GM19463 (cell line): ENCODE measurements at regions not wholly inside any gene's neighbourhood (a gene's known extent, or its start where the extent isn't known, plus 50 kb on each side); places are given as distances from the start of the nearest gene placed in this dataset.
"Not testable (repeated sequence)": the region's sequence is repeated elsewhere in the genome, so short reads cannot be mapped to it uniquely, and the experiment has no call there.

Source experiments
- ATAC-seq: cut with Tn5 transposase; IDR thresholded peaks from one replicate; pipeline ENCODE4 v1.9.1; 2021; ENCODE audit warnings: mild to moderate bottlenecking, moderate library complexity; ENCODE audit not compliant: unreplicated experiment

DNA sequence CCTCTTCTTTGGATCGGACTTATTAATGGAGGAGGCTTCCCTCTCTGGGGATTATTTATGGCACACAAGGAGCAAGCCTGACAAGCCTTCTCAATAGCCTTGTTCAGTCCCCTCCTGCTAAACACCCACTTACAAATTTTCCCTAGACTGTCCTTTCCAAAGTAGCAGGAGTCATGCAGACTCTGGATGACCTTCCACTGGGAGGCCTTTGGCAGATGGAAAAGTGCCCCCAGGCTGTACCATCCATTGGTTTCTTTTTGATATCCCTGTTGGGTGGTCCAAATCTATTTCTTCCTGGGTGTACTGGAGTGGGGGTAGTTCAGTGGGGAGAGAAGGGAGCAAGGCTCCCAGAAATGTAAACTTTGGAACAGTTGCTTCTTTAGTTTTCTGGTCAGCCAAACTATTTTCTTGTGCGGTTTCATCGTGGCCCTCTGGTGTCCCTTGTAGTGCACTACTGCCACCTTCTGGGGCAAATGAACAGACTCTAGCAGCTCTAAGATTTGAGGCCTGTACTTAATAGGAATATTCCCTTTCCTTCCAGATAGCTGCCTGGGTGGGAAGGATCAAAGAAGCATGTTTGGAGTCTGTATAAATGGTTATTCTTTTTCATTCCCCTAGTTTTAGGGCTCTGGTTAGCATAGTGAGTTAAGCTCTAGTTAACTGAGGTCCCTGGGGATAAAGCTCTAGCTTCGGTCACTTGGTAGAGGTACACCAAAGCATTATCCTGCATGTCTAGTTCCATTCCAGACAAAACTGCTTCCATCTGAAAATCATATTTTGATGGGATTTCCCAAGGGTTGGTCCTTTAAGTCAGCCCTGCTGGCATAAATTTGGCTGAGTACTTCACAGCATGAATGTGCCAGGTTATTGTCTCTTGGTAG is 409.5 kb downstream of the SLC6A15 start:
- ATAC-seq: peak; percentile 81

DNA sequence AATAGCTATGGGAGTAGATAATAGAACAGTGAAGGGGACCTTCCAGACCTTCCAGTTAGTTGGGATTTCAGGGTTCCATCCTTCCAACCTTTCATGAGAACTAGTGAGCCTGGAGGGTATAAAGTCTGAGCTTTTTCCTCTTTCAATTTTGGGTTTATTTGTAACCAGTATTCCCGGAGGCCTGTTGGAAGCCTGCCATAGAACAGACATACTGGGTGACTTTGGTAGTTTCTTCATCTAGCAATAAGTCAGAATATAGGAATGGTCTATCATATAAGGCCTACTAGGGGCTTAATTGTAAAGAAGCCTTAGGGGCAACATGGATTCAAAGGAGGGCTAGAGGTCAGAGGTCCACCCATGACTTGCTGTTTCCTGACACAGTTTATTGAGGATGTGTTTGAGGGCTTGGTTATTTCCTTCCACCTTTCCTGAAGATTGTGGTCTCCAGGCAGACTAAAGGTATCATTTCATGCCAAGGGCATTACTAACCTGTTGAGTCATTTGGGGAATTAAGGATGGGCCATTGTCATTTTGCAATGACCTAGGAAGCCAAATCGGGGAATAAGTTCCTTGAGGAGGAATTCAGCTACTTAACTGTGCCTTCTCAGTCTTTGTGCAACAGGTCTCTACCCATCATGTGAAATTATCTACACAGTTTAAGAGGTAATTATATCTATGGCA is 410.3 kb downstream of the SLC6A15 start:
- no peak for ATAC-seq

DNA sequence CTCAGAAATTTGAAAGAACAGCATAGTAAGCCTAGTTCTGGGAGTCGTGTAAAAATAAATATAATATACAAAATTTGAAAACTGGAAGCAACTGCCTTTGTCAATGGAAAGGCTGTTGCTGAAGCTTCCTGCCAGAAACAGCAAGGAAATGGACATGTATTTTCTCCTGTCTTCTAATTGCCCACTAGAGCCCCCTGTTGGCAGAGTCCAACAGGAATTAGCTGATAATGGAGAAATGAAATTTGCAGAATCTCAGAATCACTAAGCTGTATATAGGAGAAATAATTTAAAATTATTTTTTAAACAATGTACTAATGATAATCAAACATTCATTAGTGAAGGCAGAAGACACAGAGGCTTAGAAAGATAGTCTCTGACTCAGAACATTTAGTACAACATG is 414.8 kb downstream of the SLC6A15 start:
- no peak for ATAC-seq

DNA sequence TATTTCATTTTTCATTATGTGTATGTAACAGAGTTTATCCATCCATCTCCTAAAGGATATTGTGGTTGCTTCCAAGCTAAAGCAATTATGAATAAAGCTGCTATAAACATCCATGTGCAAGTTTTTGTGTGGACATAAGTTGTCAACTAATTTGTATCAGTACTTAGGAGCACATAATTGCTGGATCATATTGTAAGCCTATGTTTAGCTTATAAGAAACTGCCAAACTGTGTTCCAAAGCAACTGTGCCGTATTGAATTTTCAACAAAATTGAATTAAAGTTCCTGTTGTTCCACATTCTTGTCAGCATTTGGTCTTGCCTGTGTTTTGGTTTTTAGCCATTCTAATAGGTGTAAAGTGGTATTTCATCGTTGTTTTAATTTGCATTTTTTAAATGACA is 416.9 kb downstream of the SLC6A15 start:
- ATAC-seq: no peak

DNA sequence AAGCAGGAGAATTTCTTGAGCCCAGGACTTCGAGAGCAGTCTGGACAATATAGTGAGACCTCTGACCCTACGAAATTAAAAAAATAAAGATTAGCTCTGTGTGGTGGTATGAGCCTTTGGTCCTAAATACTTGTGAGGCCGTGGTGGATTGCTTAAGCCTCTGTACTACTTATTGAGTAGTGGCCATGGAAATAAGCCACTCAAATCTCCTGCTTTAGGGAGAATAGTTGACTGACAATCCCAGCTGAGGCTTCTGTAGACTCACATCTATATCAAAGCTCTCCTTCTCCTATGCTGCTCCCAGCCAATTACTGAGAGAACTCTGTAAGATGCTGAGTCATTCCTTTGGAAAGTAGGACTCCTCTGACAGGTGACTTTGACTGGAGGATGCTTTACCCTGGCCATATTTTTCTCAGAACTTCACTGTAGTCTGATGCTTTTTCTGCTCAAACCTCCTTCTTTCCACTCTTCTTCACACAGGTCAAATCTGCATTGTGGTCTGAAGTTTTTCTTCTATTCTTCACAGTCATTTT is 420.2 kb downstream of the SLC6A15 start:
- no peak for ATAC-seq

DNA sequence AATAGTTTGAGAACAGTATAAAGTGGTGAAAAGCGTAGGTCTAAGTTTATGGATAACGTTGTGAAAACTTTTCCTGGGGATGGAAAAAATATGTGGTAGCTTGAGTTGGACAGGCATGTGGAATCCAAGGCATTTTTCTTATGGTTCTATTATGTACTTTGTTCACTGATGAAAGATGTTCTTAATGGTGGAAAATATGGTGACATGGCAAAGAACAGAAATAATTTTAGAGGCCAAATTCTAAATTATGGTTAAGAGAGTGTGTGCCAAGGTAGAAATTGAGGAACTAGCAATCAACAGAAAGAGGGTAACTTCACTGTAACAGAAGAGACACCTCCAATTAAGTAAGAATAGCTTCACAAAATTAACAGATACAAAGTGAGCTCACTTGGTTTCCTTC is 427.8 kb downstream of the SLC6A15 start:
- ATAC-seq: no peak

DNA sequence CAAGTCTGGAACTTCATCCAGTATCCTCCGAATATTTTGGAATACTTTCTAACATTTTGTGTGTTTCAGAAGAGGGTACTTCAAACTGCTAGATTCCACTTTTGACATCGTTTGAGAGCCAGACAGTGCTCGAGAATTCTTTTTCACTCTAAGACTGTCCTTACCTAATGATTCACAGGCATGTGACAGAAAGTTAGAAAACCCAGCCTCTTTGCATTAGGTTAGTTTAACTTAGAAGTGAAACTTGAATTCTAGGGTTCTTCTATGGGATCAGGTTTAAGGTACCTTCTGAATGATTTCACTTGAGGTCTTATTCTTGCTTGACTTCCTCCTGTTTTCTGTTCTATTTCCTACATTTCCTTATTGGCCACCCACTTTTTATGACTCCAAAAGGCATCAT is 431.8 kb downstream of the SLC6A15 start:
- no peak for ATAC-seq

DNA sequence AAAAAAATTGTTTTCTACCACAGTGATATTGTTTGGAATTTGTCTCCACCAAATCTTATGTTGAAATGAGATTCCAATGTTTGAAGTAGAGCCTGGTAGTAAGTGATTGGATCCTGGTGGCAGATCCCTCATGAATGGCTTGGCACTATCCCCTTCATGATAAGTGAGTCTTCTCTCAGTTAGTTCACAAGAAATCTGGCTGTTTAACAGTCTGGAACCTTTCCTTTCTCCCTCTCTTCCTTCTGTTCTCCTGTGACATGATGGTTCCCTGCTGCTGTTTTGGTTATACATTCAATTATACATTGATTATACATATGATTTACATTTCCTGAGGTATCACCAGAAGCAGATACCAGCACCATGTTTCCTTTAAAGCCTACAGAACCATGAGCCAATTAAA is 442.2 kb downstream of the SLC6A15 start:
- no peak for ATAC-seq

DNA sequence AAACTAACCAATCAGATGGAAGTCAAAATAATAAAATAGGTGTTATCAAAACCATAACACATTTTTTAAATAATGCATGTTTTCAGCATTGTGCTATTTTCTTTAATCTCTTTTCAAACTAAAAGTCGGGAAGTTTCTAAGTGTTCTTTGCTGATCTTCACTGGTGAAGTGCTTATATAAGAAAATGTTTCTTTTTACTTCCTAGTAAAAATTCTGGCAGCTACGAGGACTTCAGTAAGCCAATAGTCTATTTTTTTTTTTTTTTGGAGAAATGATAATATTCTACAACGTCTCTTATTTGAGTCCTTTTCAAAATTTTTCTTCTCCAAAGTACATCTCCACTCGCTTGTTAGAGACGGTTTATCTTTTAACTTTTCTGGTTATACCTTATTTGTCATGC is 448.0 kb downstream of the SLC6A15 start:
- ATAC-seq: no peak

DNA sequence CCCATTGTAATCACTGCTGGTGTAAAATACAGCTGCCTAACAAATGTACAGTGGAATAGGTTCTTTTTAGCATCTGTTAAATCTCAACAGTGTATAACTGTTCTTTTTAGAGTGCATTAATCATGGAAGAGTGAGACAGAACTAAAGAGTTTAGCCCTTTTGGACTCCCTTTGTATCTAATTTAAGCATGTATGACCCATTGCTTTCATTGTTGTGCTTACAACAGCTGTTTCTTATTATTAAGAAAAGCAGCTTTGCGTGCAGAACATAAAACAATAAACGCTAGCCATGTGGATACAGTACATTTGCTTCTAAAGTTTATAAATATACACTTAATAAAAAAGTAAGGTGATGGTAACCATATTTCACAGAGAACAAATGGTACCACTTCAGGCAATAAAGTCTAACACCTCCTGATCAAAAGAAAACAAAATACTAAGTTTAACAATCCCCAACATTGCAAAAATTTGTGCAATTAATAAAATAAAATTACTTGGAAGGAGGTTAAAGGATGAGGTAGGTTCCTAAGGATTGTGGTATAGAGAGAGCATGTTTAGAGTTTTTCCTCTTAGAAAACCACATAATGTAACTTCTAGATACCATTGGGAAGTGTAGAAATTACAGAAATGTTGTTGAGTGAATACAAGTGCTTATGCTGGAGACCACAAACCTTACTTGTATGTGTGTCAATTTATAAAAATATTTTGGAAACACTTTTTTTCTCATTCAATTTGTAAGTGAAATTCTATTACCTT is 448.7 kb downstream of the SLC6A15 start:
- no peak for ATAC-seq

DNA sequence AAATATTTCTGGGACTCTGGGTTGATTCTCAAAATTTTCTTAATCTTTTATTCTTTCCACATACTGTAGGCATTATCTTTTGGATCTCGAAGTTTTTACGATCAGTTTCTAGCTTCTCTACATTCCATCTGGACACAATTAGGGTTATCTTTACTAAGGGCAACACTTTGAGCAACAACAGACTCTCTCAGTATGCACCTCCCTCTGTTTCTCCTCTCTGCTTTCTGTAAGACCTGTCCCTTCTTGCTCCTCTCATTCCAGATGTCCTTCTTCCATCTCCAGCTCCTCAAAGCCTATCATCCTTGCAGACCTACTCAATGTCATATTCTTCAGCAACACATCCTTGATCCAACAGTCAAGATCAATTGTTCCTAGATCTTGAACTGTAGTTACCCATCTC is 457.0 kb downstream of the SLC6A15 start:
- ATAC-seq: no peak

DNA sequence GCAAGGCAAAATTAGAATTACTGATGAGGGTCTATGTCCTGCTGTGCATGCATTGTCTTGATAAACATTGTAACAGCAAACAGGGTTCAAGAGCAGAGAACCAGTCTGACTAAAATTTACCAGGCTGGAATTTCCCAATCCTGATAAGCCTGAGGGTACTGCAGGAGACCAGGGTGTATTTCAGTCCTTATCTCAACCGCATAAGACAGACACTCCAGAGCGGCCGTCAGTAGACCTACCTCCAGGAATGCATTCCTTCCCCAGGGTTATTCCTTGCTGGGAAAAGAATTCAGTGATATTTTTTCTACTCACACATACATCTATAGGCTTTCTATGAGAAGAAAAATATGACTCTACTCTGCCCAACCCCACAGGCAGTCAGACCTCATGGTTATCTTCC is 466.1 kb downstream of the SLC6A15 start:
- ATAC-seq: not testable (repeated sequence)

DNA sequence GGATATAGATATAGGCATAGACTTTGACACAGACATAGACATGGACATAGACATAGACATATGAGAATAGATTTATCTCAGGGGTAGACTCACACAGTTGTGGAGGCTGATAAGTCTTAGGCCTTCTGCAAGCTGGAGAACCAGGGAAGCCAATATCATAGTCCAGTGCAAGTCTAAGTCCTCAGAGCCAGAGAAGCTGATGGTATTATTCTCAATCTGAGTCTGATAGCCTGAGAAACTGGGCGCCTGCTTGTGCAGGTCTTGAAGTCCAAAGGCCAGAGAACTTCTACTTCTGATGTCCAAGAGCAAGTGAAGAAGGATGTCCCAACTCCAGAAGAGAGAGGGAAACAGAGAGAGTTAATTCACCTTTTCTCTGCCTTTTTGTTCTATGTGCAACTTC is 476.5 kb downstream of the SLC6A15 start:
- ATAC-seq: no peak

DNA sequence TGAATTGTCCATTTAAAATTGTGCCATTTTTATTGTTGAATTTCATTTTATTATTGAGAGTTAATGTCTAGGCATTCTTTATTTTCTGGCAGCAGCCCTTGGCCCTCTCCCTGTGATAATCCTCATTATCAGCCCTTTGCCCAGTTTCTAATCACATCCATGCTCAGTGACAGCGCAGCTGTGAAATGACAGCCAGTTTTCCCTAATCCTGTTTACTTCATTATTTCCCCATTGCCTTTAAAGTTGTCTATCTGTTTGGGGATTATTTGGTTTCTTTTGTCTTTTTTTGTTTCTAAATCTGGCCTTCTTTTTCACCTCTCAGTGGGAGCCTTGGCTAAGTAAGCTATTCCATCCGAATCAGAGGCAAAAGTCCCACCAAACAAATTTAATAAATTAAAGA is 476.9 kb downstream of the SLC6A15 start:
- ATAC-seq: no peak

DNA sequence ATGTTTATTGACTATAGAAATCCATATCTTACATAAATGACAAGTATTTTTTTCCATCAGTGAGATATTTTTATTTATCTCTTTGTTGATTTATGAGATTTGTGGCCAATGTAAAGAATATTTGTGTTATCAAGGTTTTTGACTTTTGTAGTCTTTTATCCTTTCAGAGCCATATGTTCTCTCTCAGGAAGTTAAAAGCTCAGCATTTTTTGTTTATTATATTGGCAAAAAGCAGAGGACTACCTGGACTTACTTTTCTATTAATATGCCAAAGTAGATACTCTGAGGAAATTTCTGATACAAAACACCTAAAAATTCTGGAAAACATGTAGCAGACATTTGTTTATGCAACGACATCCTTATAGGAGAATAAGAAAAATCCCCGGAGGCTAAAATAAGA is 490.3 kb downstream of the SLC6A15 start:
- no peak for ATAC-seq

DNA sequence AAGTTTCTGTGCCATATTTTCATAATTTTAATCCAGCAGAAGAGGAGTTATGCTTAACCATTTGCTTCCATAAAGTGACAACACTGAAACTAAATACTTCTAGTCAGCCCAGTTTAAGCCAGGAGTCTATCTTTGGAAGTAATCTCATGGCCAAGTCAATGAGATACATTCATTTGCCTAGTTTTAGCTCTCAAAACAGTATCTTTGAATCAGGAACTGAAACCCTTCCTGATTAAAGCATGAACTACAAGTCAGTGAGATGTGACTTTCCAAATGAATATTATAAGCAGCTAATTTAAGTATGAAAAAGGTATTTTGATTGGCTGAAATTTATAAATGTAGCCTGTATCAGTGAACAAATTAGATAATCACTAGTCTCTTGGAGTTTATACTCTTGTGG is 491.5 kb downstream of the SLC6A15 start:
- peak; percentile 50 for ATAC-seq

DNA sequence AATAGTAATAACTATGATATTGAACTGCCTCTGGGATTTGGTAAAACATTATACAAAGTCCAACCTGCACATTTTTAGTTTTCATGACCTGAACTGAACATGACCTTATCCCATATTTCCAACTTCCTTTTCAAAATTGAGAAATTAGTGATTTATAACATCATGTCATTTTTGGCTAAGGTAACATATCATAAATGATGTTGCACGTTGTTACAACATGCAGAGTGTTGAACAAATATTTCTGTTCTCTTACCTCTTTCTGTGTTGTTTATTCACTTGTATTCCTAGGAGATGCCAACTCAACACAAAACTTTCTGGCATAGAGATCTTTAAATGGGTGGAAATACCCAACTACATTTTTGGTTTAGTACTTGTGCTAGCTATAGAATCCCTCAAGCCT is 496.0 kb downstream of the SLC6A15 start:
- no peak for ATAC-seq

DNA sequence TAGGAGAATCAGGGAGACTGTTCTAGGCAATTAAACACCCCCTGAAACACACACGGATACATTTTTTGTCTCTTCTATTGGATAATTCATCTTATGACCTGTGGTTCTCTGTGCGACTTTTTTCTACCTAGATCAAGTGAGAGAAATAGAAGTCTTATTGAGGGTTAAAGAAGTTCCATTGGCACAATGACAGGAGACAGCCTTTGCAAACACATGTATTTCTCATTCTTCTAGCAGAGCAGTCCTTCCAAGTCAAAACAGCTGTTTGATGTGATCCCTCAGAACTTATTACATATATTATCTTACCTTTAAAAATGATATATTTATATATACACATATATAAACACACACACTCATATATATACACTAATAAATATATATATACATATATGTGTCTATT is 496.7 kb downstream of the SLC6A15 start:
- no peak for ATAC-seq

DNA sequence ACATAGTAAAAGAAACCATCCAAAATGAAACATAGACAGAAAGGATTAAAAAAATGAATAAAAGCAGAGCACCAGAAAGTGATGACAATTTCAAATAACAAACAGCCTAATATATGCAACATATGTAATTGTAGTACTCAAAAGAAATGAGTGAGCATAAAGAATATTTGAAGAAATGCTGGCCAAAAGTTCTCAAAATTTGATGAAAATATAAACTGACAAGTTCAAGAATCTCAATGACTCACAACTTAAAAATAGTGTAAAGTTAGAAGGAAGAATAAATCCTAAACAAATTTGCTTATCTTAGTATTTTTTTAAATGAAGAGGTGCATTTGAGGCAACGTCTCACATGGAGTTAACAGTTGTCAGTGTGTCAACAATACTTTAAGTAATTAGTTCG is 498.9 kb downstream of the SLC6A15 start:
- ATAC-seq: no peak

DNA sequence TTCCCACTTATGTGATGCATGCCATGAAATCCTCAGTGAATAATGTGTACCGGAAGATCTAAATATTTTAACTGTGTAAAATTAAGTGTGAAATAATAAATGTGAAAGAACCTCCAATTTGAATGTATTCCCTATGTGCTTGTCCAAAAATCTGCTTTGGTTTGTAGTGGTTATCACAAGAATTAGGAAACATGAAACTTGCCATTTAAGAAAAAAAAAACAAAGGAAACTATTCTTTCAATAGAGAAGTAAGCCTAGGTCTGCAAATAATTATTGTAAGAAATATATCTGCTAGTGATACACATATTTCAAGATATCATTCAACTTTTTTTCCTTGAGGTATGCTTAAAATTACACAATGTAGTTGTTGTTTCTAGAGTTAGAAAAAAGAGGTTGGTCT is 500.4 kb downstream of the SLC6A15 start:
- no peak for ATAC-seq

DNA sequence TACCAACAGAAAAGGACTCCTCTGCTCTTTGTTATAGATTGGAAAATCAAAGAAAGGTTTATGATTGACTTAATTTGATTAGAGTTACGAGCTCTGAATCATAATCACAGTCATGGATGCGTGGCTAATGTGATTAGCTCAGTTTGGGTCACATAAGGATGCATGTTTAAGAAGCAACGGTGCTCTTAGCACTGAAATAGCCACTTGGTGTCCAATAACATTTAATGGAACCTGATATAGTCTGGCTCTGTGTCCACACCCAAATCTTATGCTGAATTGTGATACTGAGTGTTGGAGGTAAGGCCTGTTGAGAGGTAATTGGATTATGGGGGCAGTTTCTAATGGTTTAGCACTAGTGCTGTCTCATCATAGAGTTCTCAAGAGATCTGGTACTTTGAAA is 501.6 kb downstream of the SLC6A15 start:
- ATAC-seq: no peak

DNA sequence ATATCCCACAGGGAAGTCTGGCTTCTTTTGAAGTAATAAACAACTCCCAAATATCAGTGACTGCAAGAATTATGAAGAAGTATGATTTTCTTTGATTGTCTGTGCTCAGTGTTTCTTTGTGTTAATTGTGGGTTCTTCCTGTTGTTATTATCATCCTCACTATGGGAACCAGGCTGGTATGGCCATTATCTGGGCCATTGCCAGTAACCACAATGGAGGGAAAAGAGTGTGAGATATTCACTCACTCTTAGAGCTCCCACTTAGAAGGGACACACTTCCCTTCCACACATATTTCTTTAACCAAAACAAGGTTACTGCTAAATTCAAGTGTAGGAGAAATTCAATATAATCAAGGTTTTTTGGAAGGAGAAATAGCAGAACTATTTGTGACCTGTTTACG is 503.7 kb downstream of the SLC6A15 start:
- ATAC-seq: no peak
